IPS-20b (cell line): ENCODE measurements at regions not wholly inside any gene's neighbourhood (a gene's known extent, or its start where the extent isn't known, plus 50 kb on each side); places are given as distances from the start of the nearest gene placed in this dataset.

ENCODE experiments used
- H3K27ac ChIP-seq: one replicate; pipeline ENCODE4 v1.5.1; 2013; ENCODE audit warnings: low read length
- H3K27me3 ChIP-seq: 2 replicates; pipeline ENCODE4 v1.6.1; 2013; ENCODE audit warnings: mild to moderate bottlenecking, low read length, inconsistent platforms; ENCODE audit not compliant: insufficient read depth
- H3K36me3 ChIP-seq: 2 replicates; pipeline ENCODE4 v1.6.1; 2013; ENCODE audit warnings: low read depth, mild to moderate bottlenecking, inconsistent platforms, low read length, moderate library complexity; ENCODE audit not compliant: insufficient read depth
- H3K4me1 ChIP-seq: 2 replicates; pipeline ENCODE4 v1.6.1; 2013; ENCODE audit warnings: mild to moderate bottlenecking, control low read depth, inconsistent platforms, low read length, moderate library complexity; ENCODE audit not compliant: insufficient read depth
- H3K4me3 ChIP-seq: 2 replicates; pipeline ENCODE4 v1.5.1; 2013; ENCODE audit warnings: mild to moderate bottlenecking, low read length, inconsistent platforms
- H3K9ac ChIP-seq: 2 replicates; pipeline ENCODE4 v1.6.1; 2013; ENCODE audit warnings: low read depth, mild to moderate bottlenecking, inconsistent platforms, low read length, moderate library complexity
- H3K9me3 ChIP-seq: 2 replicates; pipeline ENCODE4 v1.6.1; 2013; ENCODE audit warnings: mild to moderate bottlenecking, low read depth, low read length, inconsistent platforms; ENCODE audit not compliant: insufficient read depth

- H3K4me3 ChIP-seq = no peak overlapping the region
- H3K27me3 ChIP-seq = no peaks in the 10 kb centered on the region
- no peaks in the 10 kb centered on the region for H3K9me3 ChIP-seq
- no peaks in the 10 kb centered on the region for H3K36me3 ChIP-seq
- H3K4me1 ChIP-seq = no peaks in the 10 kb centered on the region
- H3K27ac ChIP-seq = no peak overlapping the region
- H3K9ac ChIP-seq = no peak overlapping the region
Measured at GRCh38 chr1:98217601-98218000, 296.8 kb upstream of the DPYD start.

GRCh38 chr1:98216304-98216703, 295.5 kb upstream of the DPYD start:
- Histone ChIP-seq H3K27me3 (no peaks in the 10 kb centered on the region), H3K27ac (no peak overlapping the region), H3K9me3 (no peaks in the 10 kb centered on the region), H3K4me3 (no peak overlapping the region), H3K36me3 (no peaks in the 10 kb centered on the region), H3K9ac (no peak overlapping the region), H3K4me1 (peaks cover 2% of the 10 kb centered on the region; the same call in 1 of the 2 replicates)

DNA sequence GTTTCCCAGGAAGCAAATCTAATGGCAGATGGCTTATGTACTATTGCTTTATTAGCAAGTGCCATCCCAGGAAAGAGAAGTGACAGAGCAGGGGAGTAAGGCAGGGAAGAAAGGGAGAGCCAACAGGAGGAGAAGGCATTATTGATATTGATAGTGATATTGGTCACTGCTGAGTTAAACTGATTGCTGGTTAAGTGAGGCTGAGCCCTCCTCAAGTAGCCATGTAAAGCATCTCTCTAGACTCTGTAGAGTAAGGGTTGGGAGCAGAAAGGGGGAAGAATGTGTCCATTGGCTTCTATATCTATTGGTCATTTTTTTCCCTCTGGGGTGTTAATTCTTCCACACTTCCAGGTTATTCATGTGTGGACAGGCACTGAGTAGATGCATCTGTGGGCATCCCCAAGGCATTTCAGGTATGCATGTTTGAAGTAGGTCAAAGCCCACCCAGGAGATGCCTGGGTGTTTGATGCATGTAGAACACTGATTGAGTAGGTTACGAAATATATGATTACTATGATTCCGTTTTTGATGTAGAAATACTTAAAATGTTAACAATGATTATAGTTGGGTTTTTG, 290.5 kb upstream of the DPYD start:
- Histone ChIP-seq H3K9ac (no peak overlapping the region), H3K36me3 (no peaks in the 10 kb centered on the region), H3K27ac (no peak overlapping the region), H3K27me3 (no peaks in the 10 kb centered on the region; the same call in 1 of the 2 replicates), H3K9me3 (no peaks in the 10 kb centered on the region), H3K4me1 (peaks cover 14% of the 10 kb centered on the region), H3K4me3 (no peak overlapping the region)

DNA sequence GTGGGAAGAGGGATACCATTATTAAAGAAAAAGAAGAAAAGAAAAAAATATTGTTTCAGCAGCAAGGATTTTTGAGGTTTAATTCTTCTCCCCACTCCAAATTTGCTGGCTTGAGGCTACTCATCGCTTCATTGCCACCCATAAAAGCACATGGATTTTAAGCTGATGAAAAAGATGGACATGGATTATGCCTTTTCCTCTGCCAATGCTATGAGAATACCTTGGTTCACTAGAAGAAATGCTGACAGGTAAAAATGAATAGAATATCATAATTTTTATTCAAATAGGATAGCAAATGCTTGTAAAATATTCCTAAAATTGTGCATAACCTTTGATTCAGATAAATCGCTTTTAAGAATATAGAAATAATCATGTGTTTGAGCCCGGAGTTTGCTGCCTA, 289.7 kb upstream of the DPYD start:
- H3K36me3 ChIP-seq = no peaks in the 10 kb centered on the region
- H3K9me3 ChIP-seq = no peaks in the 10 kb centered on the region
- no peak overlapping the region for H3K9ac ChIP-seq
- no peak overlapping the region for H3K4me3 ChIP-seq
- H3K27me3 ChIP-seq = no peaks in the 10 kb centered on the region; the same call in 1 of the 2 replicates
- H3K27ac ChIP-seq = no peak overlapping the region
- peaks cover 20% of the 10 kb centered on the region for H3K4me1 ChIP-seq

- peaks cover 25% of the 10 kb centered on the region for H3K4me1 ChIP-seq
- no peaks in the 10 kb centered on the region for H3K9me3 ChIP-seq
- H3K4me3 ChIP-seq = no peak overlapping the region
- no peak overlapping the region for H3K27ac ChIP-seq
- no peaks in the 10 kb centered on the region for H3K36me3 ChIP-seq
- H3K9ac ChIP-seq = no peak overlapping the region
- H3K27me3 ChIP-seq = no peaks in the 10 kb centered on the region; the same call in 1 of the 2 replicates
Measured at GRCh38 chr1:98210064-98210463, 289.2 kb upstream of the DPYD start.

GRCh38 chr1:98205291-98206017, 284.6 kb upstream of the DPYD start:
- Histone ChIP-seq H3K4me3 (peak overlapping the region; percentile 15; the same call in 1 of the 2 replicates), H3K4me1 (peaks cover 26% of the 10 kb centered on the region), H3K36me3 (no peaks in the 10 kb centered on the region), H3K9ac (no peak overlapping the region), H3K27me3 (peaks cover 31% of the 10 kb centered on the region), H3K9me3 (no peaks in the 10 kb centered on the region), H3K27ac (no peak overlapping the region)

- Histone ChIP-seq H3K36me3 (no peaks in the 10 kb centered on the region), H3K4me1 (peaks cover 16% of the 10 kb centered on the region; the same call in 1 of the 2 replicates), H3K4me3 (no peak overlapping the region), H3K9ac (no peak overlapping the region), H3K27ac (no peak overlapping the region), H3K9me3 (no peaks in the 10 kb centered on the region), H3K27me3 (peaks cover 31% of the 10 kb centered on the region)
Measured at GRCh38 chr1:98203466-98203865, 282.6 kb upstream of the DPYD start.

GRCh38 chr1:98201666-98202081, 280.8 kb upstream of the DPYD start:
- no peaks in the 10 kb centered on the region for H3K36me3 ChIP-seq
- H3K4me3 ChIP-seq = no peak overlapping the region
- H3K27ac ChIP-seq = no peak overlapping the region
- peaks cover 31% of the 10 kb centered on the region for H3K27me3 ChIP-seq
- peaks cover 16% of the 10 kb centered on the region; the same call in 1 of the 2 replicates for H3K4me1 ChIP-seq
- H3K9me3 ChIP-seq = no peaks in the 10 kb centered on the region
- H3K9ac ChIP-seq = no peak overlapping the region

GRCh38 chr1:98197356-98197755, 276.5 kb upstream of the DPYD start:
- H3K27ac ChIP-seq = no peak overlapping the region
- H3K4me3 ChIP-seq = no peak overlapping the region
- H3K9ac ChIP-seq = no peak overlapping the region
- H3K9me3 ChIP-seq = no peaks in the 10 kb centered on the region
- peaks cover 8% of the 10 kb centered on the region; the same call in 1 of the 2 replicates for H3K27me3 ChIP-seq
- H3K36me3 ChIP-seq = no peaks in the 10 kb centered on the region
- H3K4me1 ChIP-seq = no peaks in the 10 kb centered on the region

- H3K4me1 ChIP-seq = no peaks in the 10 kb centered on the region
- H3K27ac ChIP-seq = no peak overlapping the region
- H3K36me3 ChIP-seq = no peaks in the 10 kb centered on the region
- no peaks in the 10 kb centered on the region for H3K9me3 ChIP-seq
- H3K27me3 ChIP-seq = no peaks in the 10 kb centered on the region
- H3K9ac ChIP-seq = no peak overlapping the region
- no peak overlapping the region for H3K4me3 ChIP-seq
Measured at GRCh38 chr1:98196012-98196411, 275.2 kb upstream of the DPYD start.

DNA sequence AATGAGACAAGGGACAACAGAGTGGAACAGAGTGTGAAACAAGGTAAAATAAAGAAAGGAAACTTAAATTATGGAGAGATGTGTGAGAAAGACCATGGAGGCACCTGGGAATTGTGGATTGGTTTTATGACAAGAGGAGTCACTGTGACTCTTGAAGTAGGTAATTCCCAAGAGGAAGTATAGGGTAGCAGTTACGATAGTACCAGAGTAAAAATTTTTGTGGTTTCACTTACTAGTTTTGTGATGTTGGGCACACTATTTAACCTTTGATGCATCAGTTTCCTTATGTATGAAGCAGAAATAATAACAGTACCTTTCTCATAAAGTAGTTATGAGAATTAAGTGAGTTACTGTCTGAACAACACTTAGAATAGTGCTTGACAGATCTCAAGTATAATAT, 267.9 kb upstream of the DPYD start:
- H3K9me3 ChIP-seq = no peaks in the 10 kb centered on the region
- H3K4me1 ChIP-seq = no peaks in the 10 kb centered on the region
- H3K36me3 ChIP-seq = no peaks in the 10 kb centered on the region
- H3K27ac ChIP-seq = no peak overlapping the region
- H3K9ac ChIP-seq = no peak overlapping the region
- H3K4me3 ChIP-seq = no peak overlapping the region
- no peaks in the 10 kb centered on the region for H3K27me3 ChIP-seq

DNA sequence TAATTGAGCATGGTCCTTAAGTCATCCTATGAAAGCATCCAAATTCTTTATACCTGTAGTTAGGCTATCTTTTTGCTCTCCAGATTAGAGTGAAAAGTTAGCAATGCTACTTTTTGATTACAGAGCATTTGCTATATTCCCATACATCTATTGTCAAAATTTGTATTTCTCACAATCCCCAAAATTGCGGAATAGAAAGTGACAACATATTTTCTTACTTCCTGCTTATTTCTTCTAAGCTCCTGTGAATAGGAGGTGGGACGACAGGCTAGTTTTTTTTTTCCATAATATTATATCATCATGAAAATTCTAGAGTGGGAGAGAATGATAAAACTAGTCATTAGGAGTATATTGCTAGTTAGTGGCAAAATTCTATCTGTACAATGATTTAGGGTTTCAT, 264.0 kb upstream of the DPYD start:
- Histone ChIP-seq H3K27ac (no peak overlapping the region), H3K36me3 (no peaks in the 10 kb centered on the region), H3K4me1 (no peaks in the 10 kb centered on the region), H3K9me3 (no peaks in the 10 kb centered on the region), H3K27me3 (no peaks in the 10 kb centered on the region), H3K4me3 (no peak overlapping the region), H3K9ac (no peak overlapping the region)
